ENCODE measurements at regions not wholly inside any gene's neighbourhood (a gene's known extent, or its start where the extent isn't known, plus 50 kb on each side); places are given as distances from the start of the nearest gene placed in this dataset.

DNA sequence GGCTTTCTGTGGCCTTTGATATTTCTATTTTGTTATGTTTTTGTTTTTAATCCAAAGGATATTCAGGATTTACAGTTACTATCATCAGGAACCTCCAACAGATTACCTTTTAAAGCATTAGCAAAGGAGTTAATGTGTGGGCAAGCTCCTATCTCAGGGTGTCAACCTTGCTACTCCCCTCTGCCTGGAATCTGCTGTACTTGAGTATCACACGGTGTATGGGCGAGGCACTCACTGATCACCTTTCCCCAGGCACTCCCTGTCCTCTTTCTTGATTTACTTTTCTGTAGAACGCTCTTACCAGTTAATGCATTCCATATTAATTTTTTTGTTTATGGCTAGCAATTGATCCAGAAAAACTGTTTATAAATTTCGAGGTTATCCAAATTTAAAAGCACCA is 117.0 kb upstream of the GAS1 start:
- TF ChIP-seq, protein P1, sequence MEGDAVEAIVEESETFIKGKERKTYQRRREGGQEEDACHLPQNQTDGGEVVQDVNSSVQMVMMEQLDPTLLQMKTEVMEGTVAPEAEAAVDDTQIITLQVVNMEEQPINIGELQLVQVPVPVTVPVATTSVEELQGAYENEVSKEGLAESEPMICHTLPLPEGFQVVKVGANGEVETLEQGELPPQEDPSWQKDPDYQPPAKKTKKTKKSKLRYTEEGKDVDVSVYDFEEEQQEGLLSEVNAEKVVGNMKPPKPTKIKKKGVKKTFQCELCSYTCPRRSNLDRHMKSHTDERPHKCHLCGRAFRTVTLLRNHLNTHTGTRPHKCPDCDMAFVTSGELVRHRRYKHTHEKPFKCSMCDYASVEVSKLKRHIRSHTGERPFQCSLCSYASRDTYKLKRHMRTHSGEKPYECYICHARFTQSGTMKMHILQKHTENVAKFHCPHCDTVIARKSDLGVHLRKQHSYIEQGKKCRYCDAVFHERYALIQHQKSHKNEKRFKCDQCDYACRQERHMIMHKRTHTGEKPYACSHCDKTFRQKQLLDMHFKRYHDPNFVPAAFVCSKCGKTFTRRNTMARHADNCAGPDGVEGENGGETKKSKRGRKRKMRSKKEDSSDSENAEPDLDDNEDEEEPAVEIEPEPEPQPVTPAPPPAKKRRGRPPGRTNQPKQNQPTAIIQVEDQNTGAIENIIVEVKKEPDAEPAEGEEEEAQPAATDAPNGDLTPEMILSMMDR (conservative IDR thresholded peaks at IDR 0.05; ENCODE audit: low read length) = no peak
- no peak for TF ChIP-seq EZH2phosphoT487 (IDR thresholded peaks at IDR 0.05; ENCODE audit: borderline replicate concordance, low read depth, low read length)

All from OCI-LY7 (cell line).